ENCODE measurements at regions not wholly inside any gene's neighbourhood (a gene's known extent, or its start where the extent isn't known, plus 50 kb on each side); places are given as distances from the start of the nearest gene placed in this dataset.

DNA sequence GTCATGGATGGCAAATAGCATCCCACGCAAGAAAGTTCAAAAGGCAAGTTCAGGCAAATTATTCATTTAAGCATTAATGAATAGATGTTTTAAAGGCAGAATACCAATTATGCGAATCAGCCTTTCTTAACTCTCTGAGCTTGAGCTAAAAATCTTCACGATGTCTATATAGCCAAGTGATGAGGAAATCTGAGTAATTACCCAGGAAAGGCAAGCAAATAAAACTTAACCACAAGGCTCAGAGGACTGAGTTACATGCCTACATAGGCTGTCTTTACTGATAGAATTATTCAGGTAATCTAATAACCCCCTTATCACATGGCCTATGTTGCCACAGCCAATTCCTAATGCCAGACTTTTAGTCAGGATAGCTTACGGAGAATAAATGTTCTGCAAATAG, 120.8 kb upstream of the MTAP start:
- Histone ChIP-seq H4K20me1 (ENCODE audit: control insufficient read depth, insufficient read depth, insufficient read length) (no peaks in the 10 kb centered on the region), H2AK5ac (ENCODE audit: insufficient read length, low read length) (no peak overlapping the region), H4K8ac (replicated peaks; ENCODE audit: insufficient read length, low read depth, low read length) (no peak overlapping the region), H3K9me3 (ENCODE audit: control insufficient read depth, low read depth, low read length) (no peaks in the 10 kb centered on the region), H3T11ph (ENCODE audit: low read length) (no peak overlapping the region), H2AFZ (ENCODE audit: low read length) (no peak overlapping the region), H3K79me2 (ENCODE audit: insufficient read depth, low read length) (no peaks in the 10 kb centered on the region), H3K4me2 (ENCODE audit: insufficient read depth, insufficient read length, low read length) (no peak overlapping the region), H2BK15ac (ENCODE audit: low read depth, low read length) (no peak overlapping the region), H4K91ac (ENCODE audit: insufficient read length, low read depth, low read length) (no peak overlapping the region), H3K27ac (ENCODE audit: insufficient read length, low read depth, low read length) (no peak overlapping the region), H2BK20ac (ENCODE audit: low read depth, low read length, poor library complexity, severe bottlenecking) (no peak overlapping the region), H3K4me1 (ENCODE audit: insufficient read depth, low read length) (peaks cover 3% of the 10 kb centered on the region; the same call in 1 of the 2 replicates), H3K23ac (ENCODE audit: insufficient read length, low read depth, low read length) (no peak overlapping the region), H2BK5ac (ENCODE audit: insufficient read length, low read length) (no peak overlapping the region), H2BK12ac (ENCODE audit: insufficient read length, low read depth, low read length) (no peak overlapping the region), H3K18ac (ENCODE audit: insufficient read length, low read depth, low read length) (no peak overlapping the region), H3K4ac (ENCODE audit: low read depth, low read length) (no peak overlapping the region), H3K79me1 (ENCODE audit: insufficient read depth, low read depth, low read length, poor library complexity, severe bottlenecking) (no peaks in the 10 kb centered on the region), H3K56ac (ENCODE audit: insufficient read length, low read depth, low read length) (no peak overlapping the region), H3K23me2 (ENCODE audit: insufficient read length, low read depth, low read length, poor library complexity, severe bottlenecking) (no peaks in the 10 kb centered on the region), H2BK120ac (ENCODE audit: low read depth, low read length, poor library complexity, severe bottlenecking) (no peak overlapping the region), H3K27me3 (ENCODE audit: insufficient read depth, low read length) (no peaks in the 10 kb centered on the region), H3K14ac (ENCODE audit: insufficient read depth, low read length) (no peak overlapping the region), H4K5ac (ENCODE audit: insufficient read length, low read depth, low read length) (no peak overlapping the region), H3K9ac (ENCODE audit: extremely low read depth, insufficient read length, low read length) (no peak overlapping the region)
- DNase-seq = no peak
- no peaks in the 10 kb centered on the region for H3K36me3 Mint-ChIP-seq (ENCODE audit: insufficient read depth in 1 of 3, low read depth in 3 of 3)
- no peak overlapping the region for H3K4me3 Mint-ChIP-seq
- TF ChIP-seq, protein P1, sequence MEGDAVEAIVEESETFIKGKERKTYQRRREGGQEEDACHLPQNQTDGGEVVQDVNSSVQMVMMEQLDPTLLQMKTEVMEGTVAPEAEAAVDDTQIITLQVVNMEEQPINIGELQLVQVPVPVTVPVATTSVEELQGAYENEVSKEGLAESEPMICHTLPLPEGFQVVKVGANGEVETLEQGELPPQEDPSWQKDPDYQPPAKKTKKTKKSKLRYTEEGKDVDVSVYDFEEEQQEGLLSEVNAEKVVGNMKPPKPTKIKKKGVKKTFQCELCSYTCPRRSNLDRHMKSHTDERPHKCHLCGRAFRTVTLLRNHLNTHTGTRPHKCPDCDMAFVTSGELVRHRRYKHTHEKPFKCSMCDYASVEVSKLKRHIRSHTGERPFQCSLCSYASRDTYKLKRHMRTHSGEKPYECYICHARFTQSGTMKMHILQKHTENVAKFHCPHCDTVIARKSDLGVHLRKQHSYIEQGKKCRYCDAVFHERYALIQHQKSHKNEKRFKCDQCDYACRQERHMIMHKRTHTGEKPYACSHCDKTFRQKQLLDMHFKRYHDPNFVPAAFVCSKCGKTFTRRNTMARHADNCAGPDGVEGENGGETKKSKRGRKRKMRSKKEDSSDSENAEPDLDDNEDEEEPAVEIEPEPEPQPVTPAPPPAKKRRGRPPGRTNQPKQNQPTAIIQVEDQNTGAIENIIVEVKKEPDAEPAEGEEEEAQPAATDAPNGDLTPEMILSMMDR (conservative IDR thresholded peaks at IDR 0.05) = no peak
- peaks cover 0 to 7% of the 10 kb centered on the region in 2 experiments; a peak in 2 of 4 replicates for H3K4me1 Mint-ChIP-seq
- peaks cover 5% of the 10 kb centered on the region for H3K27me3 Mint-ChIP-seq (ENCODE audit: low read depth)
- no peaks in the 10 kb centered on the region; a peak in 1 of 5 replicates for H3K9me3 Mint-ChIP-seq
- H3K27ac Mint-ChIP-seq = no peak overlapping the region
- no CpG with 5 or more reads among the region's 4 CpGs for WGBS (ENCODE audit: extremely low coverage, insufficient read length, low lambda C conversion rate)

Measured in H9 (cell line).